Suppressor macrophage treated with lipopolysaccharide for 4 hours (primary cell): ENCODE measurements at regions not wholly inside any gene's neighbourhood (a gene's known extent, or its start where the extent isn't known, plus 50 kb on each side); places are given as distances from the start of the nearest gene placed in this dataset.
"Not testable (repeated sequence)": the region's sequence is repeated elsewhere in the genome, so short reads cannot be mapped to it uniquely, and the experiment has no call there.

Source experiments
- DNase-seq: peaks from one replicate; pipeline ENCODE4 v3.0.0-alpha.2; 2020

DNA sequence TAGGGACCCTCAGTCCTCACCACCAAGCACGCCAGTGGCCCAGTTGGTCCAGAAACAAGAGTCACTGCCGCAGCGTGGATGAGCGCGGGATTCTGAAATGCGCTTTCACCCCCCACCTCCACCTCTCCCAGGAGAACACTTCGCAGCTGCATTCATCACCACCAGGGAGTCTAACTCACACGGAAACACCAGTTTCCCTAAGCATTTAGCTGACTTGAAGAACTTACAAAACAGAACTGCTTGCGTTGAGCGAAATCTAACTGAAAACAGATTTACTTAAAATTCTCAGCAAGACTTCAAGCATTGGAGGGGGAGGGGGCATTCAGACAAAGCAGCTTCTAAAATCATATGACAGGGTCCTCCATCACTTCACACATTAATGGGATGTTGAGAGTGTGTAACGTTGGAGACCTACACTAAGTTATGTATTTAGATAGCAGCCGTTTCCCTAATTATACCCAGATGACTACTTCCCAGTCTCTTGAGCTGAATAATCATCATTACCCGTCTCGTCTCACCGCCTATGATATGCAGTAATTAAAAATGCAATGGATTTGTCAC lies 258.2 kb upstream of the IRS2 start:
- DNase-seq = no peak

DNA sequence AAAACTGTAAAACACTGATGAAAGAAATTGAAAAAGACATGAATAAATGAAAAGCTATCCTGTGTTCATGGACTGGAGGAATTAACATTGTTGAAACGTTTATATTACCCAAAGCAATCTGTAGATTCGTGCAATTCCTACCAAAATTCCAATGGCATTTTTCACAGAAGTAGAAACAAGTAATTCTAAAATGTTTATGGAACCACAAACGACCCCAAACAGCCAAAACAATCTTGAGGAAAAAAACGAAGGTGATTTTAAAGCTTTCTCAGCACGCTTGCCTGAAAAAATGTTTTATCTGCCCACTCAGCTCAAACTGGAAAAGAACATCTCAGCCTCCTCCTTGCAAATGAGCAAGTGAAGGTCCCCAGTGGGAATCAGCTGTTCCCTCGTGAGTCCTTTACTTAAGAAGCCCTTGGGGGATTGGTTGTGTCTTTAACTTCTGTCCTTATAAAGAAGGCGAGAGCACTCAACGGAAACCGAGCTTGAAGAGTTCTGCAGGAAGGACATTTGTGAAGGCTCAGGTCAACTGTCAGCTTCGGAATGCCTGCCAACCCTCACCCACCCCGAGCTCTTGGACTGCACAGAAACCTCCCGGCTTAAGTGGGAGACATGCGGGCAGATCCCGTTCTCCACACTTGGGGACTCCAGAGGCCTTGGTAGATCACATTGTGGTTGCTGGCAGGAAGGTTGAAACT lies 256.0 kb upstream of the IRS2 start:
- no peak for DNase-seq

DNA sequence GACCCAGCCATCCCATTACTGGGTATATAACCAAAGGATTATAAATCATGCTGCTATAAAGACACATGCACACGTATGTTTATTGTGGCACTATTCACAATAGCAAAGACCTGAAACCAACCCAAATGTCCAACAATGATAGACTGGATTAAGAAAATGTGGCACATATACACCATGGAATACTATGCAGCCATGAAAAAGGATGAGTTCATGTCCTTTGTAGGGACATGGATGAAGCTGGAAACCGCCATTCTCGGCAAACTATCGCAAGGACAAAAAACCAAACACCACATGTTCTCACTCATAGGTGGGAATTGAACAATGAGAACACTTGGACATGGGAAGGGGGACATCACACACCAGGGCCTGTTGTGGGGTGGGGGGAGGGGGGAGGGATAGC lies 255.3 kb upstream of the IRS2 start:
- DNase-seq = not testable (repeated sequence)

DNA sequence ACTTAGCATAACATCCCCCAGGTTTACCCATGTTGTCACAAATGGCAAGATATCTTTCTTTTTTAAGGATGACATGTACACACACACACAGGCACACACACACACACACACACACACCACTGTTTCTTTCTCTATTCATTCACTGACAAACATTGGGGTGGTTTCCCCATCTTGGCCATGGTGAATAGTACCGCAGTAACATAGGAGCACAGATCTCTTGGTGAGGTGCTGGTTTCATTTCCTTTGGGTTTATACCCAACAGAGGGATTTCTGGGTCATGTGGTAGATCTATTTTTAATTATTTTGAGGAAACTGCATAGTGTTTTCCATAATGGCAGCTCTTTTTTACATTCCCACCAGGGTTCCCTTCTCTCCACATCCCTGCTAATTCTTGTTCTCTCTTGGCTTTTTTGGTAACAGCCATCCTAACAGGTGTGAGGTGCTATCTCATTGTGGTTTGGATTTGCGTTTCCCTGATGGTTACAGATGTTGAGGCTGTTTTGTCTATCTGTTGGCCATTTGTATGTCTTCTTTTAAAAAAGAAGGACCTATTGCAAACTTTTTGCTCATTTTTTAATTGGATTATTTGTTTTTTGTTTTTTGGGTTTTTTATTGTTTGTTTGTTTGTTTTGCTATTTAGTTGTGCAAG lies 251.7 kb upstream of the IRS2 start:
- peak; percentile 8 for DNase-seq

DNA sequence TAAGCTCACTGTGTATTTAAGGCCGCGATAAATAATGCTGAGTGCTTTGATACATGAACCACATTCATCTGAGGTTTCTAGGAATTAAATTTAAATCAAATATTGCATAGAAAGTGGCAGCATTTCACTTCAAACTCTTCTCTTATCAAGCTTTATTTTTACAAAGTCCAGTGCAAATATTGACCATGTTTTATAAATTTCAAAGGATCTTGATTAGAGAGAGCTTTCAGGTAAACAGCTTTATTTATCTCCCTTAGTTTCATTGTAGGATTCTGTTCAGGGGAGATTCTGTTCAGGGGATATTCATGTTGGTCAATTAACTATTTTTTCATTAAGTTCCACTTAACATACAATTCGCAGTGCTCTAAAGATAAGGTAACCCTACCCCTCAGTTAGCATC lies 249.7 kb upstream of the IRS2 start:
- DNase-seq = no peak

DNA sequence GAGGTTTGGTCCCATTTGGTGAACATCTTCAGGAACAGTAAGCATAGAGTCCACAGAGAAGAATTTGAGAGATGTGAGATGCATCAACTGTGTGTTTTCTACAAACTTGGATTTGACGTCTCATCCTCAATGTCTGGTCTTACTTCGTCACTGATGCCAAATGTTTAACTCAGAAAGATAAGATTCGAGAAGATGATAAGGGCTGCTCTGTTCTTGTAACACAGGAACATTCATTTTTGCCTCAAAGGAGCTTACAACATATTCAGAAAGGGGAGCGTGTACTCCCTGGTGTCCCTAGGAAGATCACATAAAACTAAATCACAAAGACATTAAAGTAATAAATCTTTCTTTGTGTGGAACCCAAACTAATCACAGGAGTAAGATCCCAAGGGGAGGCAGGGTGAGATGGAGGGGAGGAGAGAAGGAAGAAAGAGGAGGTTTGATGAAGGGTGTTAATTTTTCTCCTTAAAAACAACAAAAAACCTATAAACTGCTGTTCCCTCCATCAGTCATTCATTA lies 247.7 kb upstream of the IRS2 start:
- DNase-seq = no peak

DNA sequence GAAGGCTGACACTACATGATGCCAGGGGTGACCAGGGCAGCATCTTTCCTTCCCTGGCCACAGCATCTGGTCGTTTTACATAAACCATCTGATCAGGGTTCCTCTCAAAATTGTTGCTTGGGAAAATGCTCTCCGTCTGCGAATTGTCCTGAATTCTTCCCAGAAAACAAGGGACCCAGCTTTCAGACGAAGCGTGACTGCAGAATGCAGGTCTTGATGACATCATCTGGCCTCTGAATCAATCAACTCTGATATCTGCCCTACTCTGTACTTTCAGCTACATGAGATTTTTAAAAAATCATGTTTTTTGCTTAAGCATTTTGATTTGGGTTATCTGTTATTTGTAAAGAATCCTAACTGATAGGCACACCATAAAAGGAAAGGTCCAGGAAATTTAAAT lies 246.6 kb upstream of the IRS2 start:
- no peak for DNase-seq

DNA sequence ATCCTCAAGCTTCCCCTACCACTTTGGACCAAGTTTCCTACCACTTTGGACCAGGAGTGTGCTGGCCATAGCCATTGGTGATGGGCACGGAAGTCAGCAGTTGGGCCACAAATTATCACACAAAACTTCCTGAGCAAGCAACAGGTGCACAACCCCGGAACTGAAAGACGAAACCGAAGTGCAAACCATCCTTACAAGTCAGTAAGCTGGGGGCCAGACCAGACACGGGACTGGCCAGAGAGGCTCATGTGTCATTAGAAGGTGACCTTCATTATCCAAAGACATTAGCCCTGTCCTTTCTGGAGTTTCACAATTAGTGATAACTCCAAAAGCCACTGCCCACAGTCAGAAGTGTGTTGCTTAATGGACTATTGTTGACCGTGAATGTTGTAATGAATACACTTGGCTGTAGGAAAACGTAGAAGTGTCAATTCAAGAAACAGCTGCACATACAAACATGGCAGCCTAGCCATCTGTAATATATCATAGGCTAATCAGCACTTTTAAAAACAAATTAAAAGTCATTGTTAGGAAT lies 244.1 kb upstream of the IRS2 start:
- DNase-seq = no peak

DNA sequence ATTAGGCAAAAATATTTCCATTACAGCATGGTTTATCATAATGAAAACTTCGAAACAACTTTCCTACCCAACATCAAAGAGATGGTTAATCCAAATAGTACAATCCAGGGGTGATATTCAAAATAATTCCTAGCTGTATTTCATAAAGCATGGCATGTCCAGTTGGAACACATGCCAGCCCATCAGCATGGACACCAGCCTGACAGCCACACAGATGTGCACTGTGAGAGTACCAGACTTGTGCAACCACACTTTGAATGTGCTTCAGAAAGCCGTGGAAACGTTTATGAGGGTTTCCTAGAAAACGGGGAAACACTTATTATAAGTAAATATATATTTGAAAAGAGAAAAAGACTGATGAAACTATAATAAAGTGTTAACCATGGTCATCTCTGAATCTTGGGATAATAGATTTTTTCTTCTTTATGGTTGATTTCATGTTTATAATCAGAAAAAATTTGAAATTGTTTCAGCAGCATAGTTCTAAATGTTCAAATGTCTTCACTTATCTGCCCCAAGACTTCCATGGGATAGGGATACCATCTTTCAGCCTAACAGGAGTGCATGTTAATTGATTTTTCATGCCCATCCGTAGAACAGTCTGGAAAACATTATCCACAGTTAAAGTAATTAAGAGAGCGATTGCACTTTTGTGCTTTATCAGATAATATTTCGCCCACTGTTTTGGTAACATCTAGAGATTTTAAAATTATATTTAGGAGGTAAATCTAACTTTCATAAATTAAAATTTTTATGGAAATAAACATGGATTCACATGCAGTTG lies 242.6 kb upstream of the IRS2 start:
- no peak for DNase-seq

DNA sequence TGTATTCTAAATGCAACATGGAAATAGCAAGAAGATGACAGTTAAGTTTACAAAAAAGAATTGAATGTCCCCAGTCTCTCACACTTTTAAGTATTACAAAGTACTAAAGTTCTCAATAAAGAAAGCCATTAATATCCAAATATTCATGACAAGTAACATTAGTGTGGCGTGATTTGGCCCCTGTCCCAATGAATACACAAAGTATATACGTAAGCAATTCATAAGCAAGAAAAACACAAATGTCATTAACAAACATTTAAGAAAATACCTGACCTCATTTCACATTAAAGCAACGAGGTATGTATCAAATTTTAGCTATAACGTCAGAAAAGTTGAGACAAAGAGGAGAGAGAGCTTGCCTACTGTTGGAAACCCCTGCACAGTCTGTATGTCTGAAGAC lies 241.9 kb upstream of the IRS2 start:
- DNase-seq = no peak

DNA sequence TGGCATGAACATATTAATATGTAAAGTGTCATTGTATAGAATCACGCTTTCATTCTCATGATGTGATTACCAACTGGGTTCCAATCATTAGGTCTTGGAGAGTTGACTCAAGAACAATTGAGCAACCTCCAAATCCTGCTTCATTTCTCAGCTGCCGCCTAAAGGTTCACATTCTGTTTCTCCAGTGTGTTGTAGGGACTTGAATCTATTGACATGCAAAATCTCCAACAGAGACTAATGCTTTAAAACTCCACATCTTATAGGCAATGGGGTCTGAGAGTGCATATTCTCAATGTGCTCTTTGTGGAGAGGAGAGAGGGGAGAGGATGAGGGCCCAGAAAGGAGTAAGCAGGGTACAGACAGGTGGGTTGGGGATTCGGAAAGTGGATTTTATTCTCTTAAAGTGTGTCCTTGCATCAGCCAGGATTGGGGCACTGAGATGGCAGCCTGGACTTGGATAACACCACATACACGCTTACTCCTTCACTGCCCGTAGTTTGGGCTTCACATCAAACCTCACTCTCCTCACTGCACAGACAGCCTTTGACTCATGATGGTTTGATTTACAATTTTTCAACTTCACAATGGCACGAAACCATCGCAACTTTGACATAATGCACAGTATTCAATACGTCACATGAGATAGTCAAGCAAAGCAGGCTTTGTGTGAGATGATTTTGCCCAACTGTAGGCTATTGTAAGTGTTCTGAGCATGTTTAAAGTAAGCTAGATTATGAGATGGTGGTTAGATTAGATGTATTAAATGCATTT lies 241.3 kb upstream of the IRS2 start:
- DNase-seq = no peak

DNA sequence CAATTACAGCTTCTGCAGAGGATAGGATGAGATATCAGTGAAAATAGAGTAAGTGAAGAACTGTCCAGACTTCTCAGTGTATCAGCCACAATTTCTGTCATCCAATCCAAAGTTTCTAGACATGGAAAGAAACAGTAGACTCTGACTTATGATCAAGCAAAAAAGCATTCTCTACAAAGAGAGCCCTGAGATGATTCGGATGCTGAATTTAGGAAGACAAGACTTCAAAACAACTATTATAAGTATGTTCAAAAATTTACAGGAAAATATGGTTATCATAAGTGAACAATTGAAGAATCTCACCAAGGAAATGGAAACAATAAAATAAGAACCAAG lies 238.2 kb upstream of the IRS2 start:
- no peak for DNase-seq

DNA sequence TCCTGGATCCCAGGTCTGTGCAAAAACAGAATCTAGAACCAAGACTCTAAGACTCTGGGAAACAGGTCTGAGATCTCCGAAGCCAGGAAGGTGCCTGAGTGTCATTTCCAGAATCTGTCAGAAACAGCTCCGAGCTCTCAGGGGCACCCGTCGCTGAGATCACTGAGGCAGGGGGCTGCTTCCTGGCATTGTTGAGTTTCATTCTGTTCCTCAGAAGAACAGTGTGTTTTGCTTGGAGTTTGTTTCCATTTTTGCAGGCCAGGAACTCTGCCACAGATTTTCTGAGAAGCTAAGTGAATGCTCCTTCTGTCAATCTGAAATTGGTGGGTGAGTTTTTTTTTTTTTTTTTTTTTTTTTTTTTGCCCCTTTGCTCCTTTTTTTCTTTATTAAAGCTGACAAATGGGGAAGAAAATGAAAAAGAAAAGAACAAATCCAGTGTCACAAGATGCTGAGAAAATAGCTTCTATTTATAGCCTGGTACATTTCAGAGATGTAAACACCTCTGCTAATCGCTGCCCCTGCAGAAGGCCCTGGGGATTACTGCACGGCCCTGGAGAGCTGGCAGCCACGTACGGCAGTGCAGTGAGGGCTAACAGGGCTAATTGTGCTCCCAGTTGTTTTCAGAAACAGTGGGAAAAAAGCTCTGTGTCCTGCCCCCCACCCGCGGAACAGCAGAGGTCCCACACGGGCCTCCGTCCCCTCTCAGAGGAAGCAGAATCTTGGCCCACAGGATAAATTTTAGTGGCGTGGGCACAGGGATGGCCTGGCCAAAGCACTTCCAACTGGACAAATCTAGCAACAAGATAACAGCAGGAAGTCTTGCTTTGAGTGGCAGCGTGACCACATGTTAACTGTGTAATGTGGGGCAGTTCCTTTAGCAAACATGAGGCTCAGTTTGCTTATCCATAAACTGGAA lies 237.6 kb upstream of the IRS2 start:
- DNase-seq = no peak

DNA sequence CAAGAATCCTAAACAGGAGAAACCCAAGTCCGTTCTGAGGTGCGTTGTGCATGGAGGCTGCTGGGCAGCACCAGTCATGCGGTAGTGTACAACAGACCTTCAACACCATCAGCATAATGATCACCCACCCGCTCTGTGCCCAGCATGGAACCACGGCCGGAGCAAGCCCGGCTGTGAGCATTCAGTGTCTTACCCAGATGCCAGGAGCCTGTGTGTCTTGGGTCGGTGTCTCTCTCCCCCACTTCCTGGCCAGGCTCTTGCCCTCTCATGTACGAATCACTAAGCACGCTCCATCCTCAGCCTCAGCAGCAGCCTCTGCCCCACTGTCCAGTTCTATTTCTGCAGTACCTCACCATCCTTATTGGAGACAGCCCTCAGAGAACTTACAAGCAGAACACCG lies 231.6 kb upstream of the IRS2 start:
- DNase-seq = no peak

DNA sequence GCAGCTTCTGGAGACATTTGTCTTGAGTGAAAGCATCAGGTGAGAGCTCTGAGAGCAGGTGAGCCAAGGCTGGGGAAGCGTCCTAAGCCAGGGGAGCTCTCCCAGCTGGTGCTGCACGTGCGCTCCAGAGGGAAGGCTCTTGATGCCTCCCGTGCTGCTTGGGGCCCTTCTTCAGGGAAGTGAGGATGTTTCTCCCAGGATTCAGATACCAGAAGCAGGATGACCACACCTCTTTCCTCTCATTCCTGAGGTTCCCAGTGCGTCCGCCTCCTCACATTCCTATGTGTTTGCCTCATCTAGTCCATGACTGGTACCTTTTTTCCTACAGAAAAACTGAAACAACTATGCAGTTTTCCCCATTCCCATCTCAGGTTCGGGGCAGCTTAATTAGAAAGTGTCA lies 231.0 kb upstream of the IRS2 start:
- DNase-seq = no peak

DNA sequence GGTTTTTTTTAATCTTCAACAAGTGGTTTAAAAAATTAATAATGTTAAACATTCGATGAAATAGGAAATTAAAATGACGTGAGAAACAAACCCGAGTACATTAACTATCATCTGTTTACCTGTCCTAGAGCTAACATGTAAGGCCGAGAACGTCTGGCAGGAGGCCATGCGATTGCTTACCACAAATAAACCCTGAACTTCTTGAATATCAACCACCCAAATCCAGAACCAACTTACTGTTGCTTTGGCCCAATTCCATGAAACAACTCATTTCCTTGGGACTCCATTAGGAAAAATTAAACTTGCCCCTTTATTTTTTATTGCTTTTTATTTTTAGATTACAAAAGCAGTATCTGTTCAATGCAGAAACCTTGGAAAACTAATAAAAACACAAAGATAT lies 228.9 kb upstream of the IRS2 start:
- no peak for DNase-seq

DNA sequence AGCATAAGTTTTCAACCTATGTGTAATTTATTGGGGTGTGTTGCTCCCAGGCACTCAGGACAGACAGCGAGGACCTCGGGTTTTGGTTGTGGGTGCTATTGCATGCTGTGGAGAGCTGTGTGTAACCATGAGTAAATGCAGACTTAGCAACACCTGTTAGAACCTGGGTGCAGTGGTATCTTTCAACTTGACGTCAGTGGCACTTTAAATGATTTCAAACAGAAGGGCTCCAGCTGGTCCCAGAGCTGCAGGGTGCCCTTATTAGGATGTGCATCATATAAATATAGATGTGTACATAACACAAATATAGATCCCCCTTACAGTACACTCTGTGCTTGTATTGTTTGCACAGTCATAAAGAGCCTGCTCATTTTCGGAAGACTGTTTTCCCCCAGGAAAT lies 228.3 kb upstream of the IRS2 start:
- DNase-seq = no peak

DNA sequence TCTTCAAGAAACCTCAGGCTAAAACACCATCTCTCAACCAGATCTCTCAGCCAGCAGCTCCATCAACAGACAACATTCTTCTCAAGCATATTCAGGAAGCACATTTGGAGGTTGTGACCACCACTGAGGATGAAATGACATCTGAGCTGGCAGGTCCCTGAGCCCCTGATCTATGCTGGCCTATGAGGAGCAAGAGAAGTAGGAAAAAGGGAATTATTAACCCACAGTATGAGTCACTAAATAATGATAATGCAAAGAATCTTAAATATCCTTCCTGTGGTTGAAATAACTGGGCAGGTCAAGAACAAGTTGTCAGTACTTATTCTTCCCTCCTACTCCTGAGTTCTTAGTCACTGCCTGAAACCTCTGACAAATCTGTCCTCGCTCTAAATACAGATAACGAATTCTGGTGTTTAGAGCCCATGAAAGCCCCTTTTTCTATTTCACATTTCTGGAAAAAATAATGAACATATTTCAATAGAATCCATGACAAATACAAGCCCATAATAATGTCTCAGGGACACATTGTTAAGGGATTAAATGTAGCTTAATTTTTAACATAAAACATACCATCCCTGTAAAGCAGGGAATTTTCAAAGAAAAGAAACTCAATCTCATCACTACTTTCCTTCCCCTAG lies 225.8 kb upstream of the IRS2 start:
- no peak for DNase-seq

DNA sequence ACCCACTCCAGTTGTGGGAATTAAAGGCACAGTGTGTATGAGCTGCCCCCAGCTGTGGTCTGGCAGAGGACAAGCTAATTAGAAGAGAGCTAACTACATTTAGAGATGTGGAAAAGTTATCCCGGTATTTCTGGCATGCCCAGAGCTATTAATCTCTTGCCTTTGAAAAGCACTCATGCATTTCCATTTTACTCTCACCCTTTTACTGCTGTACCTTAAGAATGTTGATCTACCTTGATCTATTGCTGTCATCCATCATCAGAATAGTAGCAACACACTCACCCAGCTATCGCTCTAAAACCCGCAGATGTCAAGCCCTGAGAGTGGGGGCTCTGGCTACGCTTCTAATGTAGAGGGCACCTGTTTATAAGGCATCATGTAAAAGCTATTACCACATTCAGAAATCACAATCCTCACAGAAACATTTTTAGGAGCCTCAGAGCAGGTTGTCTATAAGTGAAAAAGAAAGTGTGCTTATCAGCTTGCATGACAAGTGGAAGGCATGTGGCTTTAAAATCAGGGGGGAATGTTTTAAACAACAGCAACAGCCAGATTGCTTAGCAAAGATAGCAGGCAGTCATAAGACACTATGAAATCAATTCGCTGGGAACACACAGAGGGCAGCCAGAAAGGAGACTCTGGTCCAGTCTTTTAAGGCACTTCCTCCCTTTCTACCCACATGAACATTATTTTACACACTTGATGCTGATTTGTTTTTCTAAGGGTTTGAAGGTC lies 224.2 kb upstream of the IRS2 start:
- DNase-seq = no peak

DNA sequence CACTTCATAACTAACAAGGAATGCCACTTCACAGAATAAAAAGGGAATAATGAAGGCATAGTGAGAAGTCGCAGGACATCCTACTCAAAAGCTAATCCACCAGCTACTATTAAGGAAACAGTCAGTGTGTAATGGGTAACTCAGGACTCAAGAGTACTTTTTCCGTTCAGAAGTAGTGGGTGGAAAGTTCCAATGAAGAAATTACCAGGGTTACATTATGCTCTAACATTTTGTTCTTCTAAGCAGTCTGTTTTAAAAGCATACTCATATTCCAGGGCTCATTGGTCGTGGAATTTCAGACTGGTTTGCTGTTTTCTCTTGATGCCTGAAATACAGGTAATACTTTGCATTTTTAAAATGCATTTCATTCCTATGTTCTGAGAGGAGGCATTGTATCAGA lies 222.4 kb upstream of the IRS2 start:
- DNase-seq = no peak
